Midbrain (tissue), 1 donor: ENCODE measurements at regions not wholly inside any gene's neighbourhood (a gene's known extent, or its start where the extent isn't known, plus 50 kb on each side); places are given as distances from the start of the nearest gene placed in this dataset.
A peak's percentile ranks its signal among the peaks of the same experiment; 100 is the strongest.
"Not testable (repeated sequence)": the region's sequence is repeated elsewhere in the genome, so short reads cannot be mapped to it uniquely, and the experiment has no call there.

Experiments used
- DNase-seq: peaks from one replicate; lab custom pipeline; 2025; lab: John Stamatoyannopoulos, UW

- DNase-seq = no peak
Measured at GRCh38 chr10:94125856-94126255, 132.1 kb downstream of the PLCE1 start.

GRCh38 chr10:94129393-94130130 lies 135.8 kb downstream of the PLCE1 start:
- DNase-seq = no peak

GRCh38 chr10:94131885-94132284 lies 138.2 kb downstream of the PLCE1 start:
- DNase-seq = no peak

- DNase-seq = peak; percentile 33
Measured at GRCh38 chr10:94133239-94133638, 139.5 kb downstream of the PLCE1 start.

- no peak for DNase-seq
Measured at GRCh38 chr10:94137747-94138146, 144.0 kb downstream of the PLCE1 start.

- no peak for DNase-seq
Measured at GRCh38 chr10:94138391-94138790, 144.7 kb downstream of the PLCE1 start.

- no peak for DNase-seq
Measured at GRCh38 chr10:94143261-94143660, 149.5 kb downstream of the PLCE1 start.

GRCh38 chr10:94146313-94146712 lies 152.6 kb downstream of the PLCE1 start:
- no peak for DNase-seq

GRCh38 chr10:94146746-94147145 lies 153.0 kb downstream of the PLCE1 start:
- no peak for DNase-seq

DNA sequence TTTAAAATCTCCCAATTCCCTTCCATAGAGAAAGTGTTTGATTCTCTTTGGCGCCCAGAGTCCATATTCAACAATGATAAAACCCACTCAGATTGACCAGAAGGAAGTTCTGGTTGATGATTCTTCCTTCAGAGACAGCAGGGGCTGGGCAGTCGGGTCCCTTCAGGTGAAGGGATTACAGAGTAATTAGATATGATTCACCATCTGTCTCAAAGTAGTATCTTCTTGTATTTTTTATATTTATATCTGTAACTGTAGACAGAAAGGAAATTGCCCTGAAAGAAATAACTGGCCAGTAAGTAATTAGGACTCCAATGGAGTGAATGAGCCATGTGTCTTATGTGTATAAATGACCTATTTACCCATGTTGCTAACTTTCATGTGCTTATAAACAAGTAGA lies 156.0 kb downstream of the PLCE1 start:
- no peak for DNase-seq

- DNase-seq = no peak
Measured at GRCh38 chr10:94150541-94151184, 156.9 kb downstream of the PLCE1 start.

DNA sequence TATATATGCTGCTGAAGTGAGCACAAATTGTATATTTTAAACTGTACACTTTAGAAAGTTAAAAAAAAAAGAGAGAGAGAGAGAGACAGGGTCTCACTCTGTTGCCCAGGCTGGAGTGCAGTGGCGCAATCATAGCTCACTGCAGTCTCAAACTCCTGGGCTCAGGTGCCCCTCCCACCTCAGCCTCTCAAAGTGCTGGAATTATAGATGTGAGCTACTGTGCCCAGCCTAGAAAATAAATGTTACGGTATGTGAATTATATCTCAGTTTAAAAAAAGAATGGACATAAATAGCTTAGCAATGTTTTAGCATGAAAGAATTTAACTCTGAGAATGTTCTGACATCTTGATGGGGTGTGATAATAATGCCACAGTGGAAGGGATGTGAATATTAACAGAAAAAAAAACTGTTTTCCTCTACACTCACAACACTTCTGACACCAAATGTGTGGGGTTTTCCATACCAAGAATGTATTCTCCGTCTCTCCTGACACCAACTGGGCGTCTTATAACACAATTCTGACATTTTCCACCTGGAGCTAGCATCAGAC lies 162.1 kb downstream of the PLCE1 start:
- DNase-seq = no peak

- no peak for DNase-seq
Measured at GRCh38 chr10:94156453-94156852, 162.7 kb downstream of the PLCE1 start.

DNA sequence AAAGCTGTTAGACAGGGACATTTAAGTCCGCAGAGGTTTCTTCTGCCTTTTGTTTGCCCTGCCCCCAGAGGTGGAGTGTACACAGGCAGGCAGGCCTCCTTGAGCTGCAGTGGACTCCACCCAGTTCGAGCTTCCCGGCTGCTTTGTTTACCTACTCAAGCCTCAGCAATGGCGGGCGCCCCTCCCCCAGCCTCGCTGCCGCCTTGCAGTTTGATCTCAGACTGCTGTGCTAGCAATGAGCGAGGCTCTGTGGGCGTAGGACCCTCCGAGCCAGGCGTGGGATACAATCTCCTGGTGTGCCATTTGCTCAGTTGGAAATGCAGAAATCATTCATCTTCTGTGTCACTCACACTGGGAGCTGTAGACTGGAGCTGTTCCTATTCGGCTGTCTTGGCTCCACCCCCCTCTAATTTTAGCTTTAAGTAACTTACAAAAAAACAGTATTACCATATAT lies 171.5 kb downstream of the PLCE1 start:
- DNase-seq = not testable (repeated sequence)

GRCh38 chr10:94172332-94172731 lies 178.6 kb downstream of the PLCE1 start:
- no peak for DNase-seq

GRCh38 chr10:94173594-94173993 lies 179.9 kb downstream of the PLCE1 start:
- no peak for DNase-seq

GRCh38 chr10:94174838-94175237 lies 181.1 kb downstream of the PLCE1 start:
- no peak for DNase-seq

DNA sequence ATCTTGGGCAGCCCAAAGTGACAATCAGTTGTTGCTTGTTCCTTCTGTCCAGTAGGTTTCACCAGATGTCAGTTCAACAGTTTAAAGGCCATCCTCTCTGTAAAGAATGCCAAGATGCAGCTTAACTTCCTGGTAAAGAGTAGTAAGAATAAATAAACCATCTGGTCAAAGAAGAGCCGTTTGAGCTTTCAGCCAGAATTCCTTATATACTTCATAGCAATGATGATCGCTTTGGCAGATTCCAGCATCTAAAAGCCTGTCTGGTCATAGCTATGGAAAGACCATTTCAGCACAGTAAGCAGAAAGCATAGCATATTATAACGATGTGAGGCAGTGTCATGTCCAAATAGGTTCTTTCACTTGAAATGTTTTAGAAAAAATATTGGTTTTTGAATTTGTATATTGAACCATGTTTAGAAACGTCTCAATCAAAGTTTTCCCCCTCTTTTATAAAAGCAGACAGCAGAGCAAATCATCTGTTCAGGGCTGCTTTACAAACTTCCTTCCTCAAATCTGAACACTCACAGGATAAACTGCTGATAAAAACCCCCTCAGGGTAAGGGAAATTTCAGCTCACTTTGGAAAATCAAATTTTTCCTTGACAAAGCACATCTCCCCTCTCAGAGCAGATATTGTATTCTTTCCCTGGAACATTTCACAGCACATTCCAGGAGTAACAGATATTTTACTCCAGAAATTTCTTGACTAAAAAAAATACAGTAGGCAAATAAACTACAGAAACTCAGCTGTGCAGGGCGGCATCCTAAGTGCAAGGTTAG lies 184.1 kb downstream of the NOC3L start:
- no peak for DNase-seq

- DNase-seq = no peak
Measured at GRCh38 chr10:94180576-94180975, 182.2 kb downstream of the NOC3L start.

DNA sequence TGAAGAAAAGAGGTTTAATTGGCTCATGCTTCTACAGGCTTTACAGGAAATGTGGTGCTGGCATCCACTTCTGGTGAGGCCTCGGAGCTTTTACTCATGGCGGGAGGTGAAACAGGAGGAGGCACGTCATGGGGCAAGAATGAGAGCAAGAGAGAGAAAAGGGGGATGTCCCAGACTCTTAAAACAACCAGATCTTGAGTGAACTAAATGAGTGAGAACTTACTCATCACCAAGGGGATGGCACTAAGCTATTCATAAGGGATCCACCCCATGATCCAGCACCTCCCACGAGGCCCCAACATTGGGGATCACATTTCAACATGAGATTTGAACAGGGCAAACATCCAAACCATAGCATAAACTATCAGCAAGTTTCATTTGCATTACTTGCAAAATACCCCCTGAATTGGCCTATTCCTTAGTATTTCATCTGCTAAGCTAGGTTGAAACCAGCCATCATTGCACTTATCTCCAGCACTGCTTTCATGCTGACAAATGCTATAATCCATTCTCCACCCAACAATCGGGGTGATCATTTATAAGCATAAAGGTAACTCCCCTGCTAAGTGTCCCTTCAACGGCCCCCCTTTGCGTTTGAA lies 179.0 kb downstream of the NOC3L start:
- DNase-seq = no peak

GRCh38 chr10:94186722-94187121 lies 176.0 kb downstream of the NOC3L start:
- DNase-seq = no peak

- DNase-seq = no peak
Measured at GRCh38 chr10:94192333-94192732, 170.4 kb downstream of the NOC3L start.
